SK-N-SH (cell line): ENCODE measurements at regions not wholly inside any gene's neighbourhood (a gene's known extent, or its start where the extent isn't known, plus 50 kb on each side); places are given as distances from the start of the nearest gene placed in this dataset.

Source experiments
- CTCF ChIA-PET: fragments of 300-600, 350-600 bp; formaldehyde crosslinking; extraction: SDS; loops from one replicate; lab custom pipeline; 2021; lab: Yijun Ruan, JAX
- POLR2A ChIA-PET: fragments of 350-600 bp; sonication (Branson Sonifier 250); formaldehyde crosslinking; extraction: SDS; loops from one replicate; lab custom pipeline; 2020; ENCODE audit warnings: antibody characterized with exemption, inconsistent platforms; lab: Yijun Ruan, JAX
- DNase-seq: peaks from one replicate; pipeline ENCODE4 v3.0.0; 2012
- H2AFZ ChIP-seq: fragments of 200-600 bp; sonication (generic); 2 replicates; pipeline ENCODE4 v1.8.1; 2016; ENCODE audit warnings: antibody characterized with exemption, mild to moderate bottlenecking, low read depth
- H3F3A ChIP-seq: fragments of 200-600 bp; sonication (generic); replicated peaks from 2 replicates; pipeline ENCODE3; 2016; ENCODE audit warnings: antibody characterized with exemption, mild to moderate bottlenecking; ENCODE audit not compliant: insufficient read depth
- H3K27ac ChIP-seq, 2 experiments: fragments of 200-500 bp in 1 of 2; fragments of 200-600 bp in 1 of 2; sonication (Bioruptor generic) in 1 of 2; sonication (generic), shearing (Covaris generic) in 1 of 2; 2 replicates each; pipeline versions ENCODE4 v1.5.1 to v1.6.1; 2014 to 2016; ENCODE audit warnings: low read depth in 2 of 2, inconsistent platforms in 1 of 2, low read length in 1 of 2, mild to moderate bottlenecking in 1 of 2, mixed read lengths in 1 of 2
- H3K27me3 ChIP-seq: fragments of 200-600 bp; sonication (generic), shearing (Covaris generic); 2 replicates; pipeline ENCODE4 v1.6.1; 2016; ENCODE audit warnings: mixed run types; ENCODE audit not compliant: insufficient read depth
- H3K36me3 ChIP-seq, 2 experiments: fragments of 200-500 bp in 1 of 2; fragments of 200-600 bp in 1 of 2; sonication (Bioruptor generic) in 1 of 2; sonication (generic) in 1 of 2; replicated peaks in 1 of 2; 2 replicates each; pipeline versions ENCODE3 to v1.5.1; 2014 to 2016; ENCODE audit warnings: low read length in 1 of 2, mild to moderate bottlenecking in 1 of 2; ENCODE audit not compliant: insufficient read depth in 2 of 2, control insufficient read depth in 1 of 2
- H3K4me1 ChIP-seq, 2 experiments: fragments of 200-500 bp in 1 of 2; fragments of 200-600 bp in 1 of 2; sonication (Bioruptor generic) in 1 of 2; sonication (generic), shearing (Covaris generic) in 1 of 2; 2 replicates each; pipeline versions ENCODE4 v1.5.1 to v1.6.1; 2014 to 2016; ENCODE audit warnings: low read depth in 1 of 2, low read length in 1 of 2, mixed run types in 1 of 2; ENCODE audit not compliant: insufficient read depth in 2 of 2, control insufficient read depth in 1 of 2
- H3K4me2 ChIP-seq: fragments of 200-600 bp; sonication (generic), shearing (Covaris generic); 2 replicates; pipeline ENCODE4 v1.6.1; 2017; ENCODE audit warnings: mixed run types
- H3K4me3 ChIP-seq, 2 experiments: fragments of 200-500 bp in 1 of 2; fragments of 200-600 bp in 1 of 2; sonication (Bioruptor generic) in 1 of 2; sonication (generic), shearing (Covaris generic) in 1 of 2; 2 replicates each; pipeline versions ENCODE4 v1.5.1 to v1.8.1; 2014 to 2016; ENCODE audit warnings: low read depth in 2 of 2, inconsistent platforms in 1 of 2, low read length in 1 of 2, mild to moderate bottlenecking in 1 of 2, mixed read lengths in 1 of 2, moderate library complexity in 1 of 2
- H3K79me2 ChIP-seq: fragments of 200-600 bp; sonication (generic); 2 replicates; pipeline ENCODE4 v1.8.1; 2017; ENCODE audit warnings: mild to moderate bottlenecking; ENCODE audit not compliant: insufficient read depth
- H3K9ac ChIP-seq: fragments of 200-600 bp; sonication (generic); 2 replicates; pipeline ENCODE4 v1.6.1; 2017; ENCODE audit warnings: mixed run types
- H3K9me2 ChIP-seq: fragments of 200-600 bp; sonication (generic); 2 replicates; pipeline ENCODE4 v1.6.1; 2017; ENCODE audit warnings: mixed run types
- H3K9me3 ChIP-seq: fragments of 200-600 bp; sonication (generic); 2 replicates; pipeline ENCODE4 v1.6.1; 2017; ENCODE audit warnings: mixed run types, mild to moderate bottlenecking, moderate library complexity
- H4K20me1 ChIP-seq: fragments of 200-600 bp; sonication (generic); 2 replicates; pipeline ENCODE4 v1.6.1; 2017; ENCODE audit warnings: mild to moderate bottlenecking, mixed run types; ENCODE audit not compliant: insufficient read depth
- CTCF ChIP-seq: fragments of 200-600 bp; sonication (generic); IDR thresholded peaks from 2 replicates; pipeline ENCODE4 v1.6.1; 2017; ENCODE audit warnings: antibody characterized with exemption, mild to moderate bottlenecking, moderate library complexity
- ELF1 ChIP-seq: IDR thresholded peaks from 2 replicates; pipeline ENCODE4 v1.4.0; 2012
- EZH2phosphoT487 ChIP-seq: fragments of 200-600 bp; sonication (generic); IDR thresholded peaks from 2 replicates; pipeline ENCODE4 v1.6.1; 2017; ENCODE audit warnings: low read depth, mixed run types, mild to moderate bottlenecking, antibody characterized with exemption, moderate library complexity, borderline replicate concordance
- GATA2 ChIP-seq: sonication (generic); formaldehyde crosslinking; IDR thresholded peaks from 2 replicates; pipeline ENCODE4 v1.5.0; 2020; ENCODE audit warnings: mild to moderate bottlenecking, missing genetic modification reagents
- IRF3 ChIP-seq: fragments of 150-350 bp; IDR thresholded peaks from 2 replicates; pipeline ENCODE4 v1.6.1; 2016; ENCODE audit warnings: mild to moderate bottlenecking, low read depth, low read length
- JUND ChIP-seq: IDR thresholded peaks from 2 replicates; pipeline ENCODE4 v1.4.0; 2012
- MAX ChIP-seq: IDR thresholded peaks from 2 replicates; pipeline ENCODE4 v1.4.0; 2012; ENCODE audit warnings: low read depth
- MXI1 ChIP-seq: IDR thresholded peaks from 2 replicates; pipeline ENCODE4 v1.6.1; 2012; ENCODE audit warnings: mild to moderate bottlenecking, low read depth, low read length, improper control_type of control experiment
- NFIC ChIP-seq: IDR thresholded peaks from 2 replicates; pipeline ENCODE4 v1.4.0; 2012; ENCODE audit warnings: borderline replicate concordance
- NRF1 ChIP-seq: IDR thresholded peaks from 2 replicates; pipeline ENCODE4 v1.6.1; 2012; ENCODE audit warnings: low read depth, mild to moderate bottlenecking, low read length
- PBX3 ChIP-seq: IDR thresholded peaks from 2 replicates; pipeline ENCODE4; 2012
- RCOR1 ChIP-seq: fragments of 150-350 bp; IDR thresholded peaks from 2 replicates; pipeline ENCODE4 v1.6.1; 2017; ENCODE audit warnings: antibody characterized with exemption, low read length
- REST ChIP-seq: IDR thresholded peaks from 2 replicates; pipeline ENCODE4 v1.6.1; 2012; ENCODE audit warnings: mild to moderate bottlenecking, low read depth, low read length, moderate library complexity
- RFX5 ChIP-seq: IDR thresholded peaks from 2 replicates; pipeline ENCODE4 v1.6.1; 2012; ENCODE audit warnings: mild to moderate bottlenecking, improper control_type of control experiment, low read length
- TAF1 ChIP-seq: IDR thresholded peaks from 2 replicates; pipeline ENCODE4 v1.6.1; 2012; ENCODE audit warnings: low read depth, mild to moderate bottlenecking, low read length, moderate library complexity, borderline replicate concordance
- TCF12 ChIP-seq: IDR thresholded peaks from 2 replicates; pipeline ENCODE4 v1.4.0; 2012
- TEAD4 ChIP-seq: IDR thresholded peaks from 2 replicates; pipeline ENCODE4 v1.4.0; 2012; ENCODE audit warnings: mild to moderate bottlenecking, borderline replicate concordance; ENCODE audit not compliant: insufficient read depth
- USF2 ChIP-seq: fragments of 150-350 bp; IDR thresholded peaks from 2 replicates; pipeline ENCODE4 v1.6.1; 2017; ENCODE audit warnings: antibody characterized with exemption, low read length, low read depth, borderline replicate concordance
- ZBTB33 ChIP-seq: IDR thresholded peaks from 2 replicates; pipeline ENCODE4 v1.4.0; 2012; ENCODE audit warnings: low read depth, borderline replicate concordance
- WGBS: methylation state at CpG from one replicate; pipeline ENCODE4 v1.1.6; 2017; ENCODE audit warnings: low lambda C conversion rate; 5-methylcytosine and 5-hydroxymethylcytosine counted together

- Histone ChIP-seq H3K9me3 (no peaks in the 10 kb centered on the region), H2AFZ (no peak overlapping the region), H3K27ac (no peak overlapping the region), H3F3A (no peaks in the 10 kb centered on the region), H3K4me3 (no peak overlapping the region), H4K20me1 (no peaks in the 10 kb centered on the region), H3K4me2 (no peak overlapping the region), H3K27me3 (no peaks in the 10 kb centered on the region), H3K9ac (no peak overlapping the region), H3K4me1 (no peaks in the 10 kb centered on the region; a peak in 1 of 4 replicates)
- POLR2A ChIA-PET, result no interaction called here
- 67% methylated on average over 1 of the region's 1 CpG for WGBS
- no peak for DNase-seq
- CTCF ChIA-PET, result interaction anchor here (1.1 kb wide), 1 partner anchor 27 kb away, joined by 3 read pairs; no protein-coding TSS in a partner anchor
- no peak for TF ChIP-seq JUND
- TF ChIP-seq RFX5, result no peak
- TF ChIP-seq RCOR1, result no peak
- TF ChIP-seq PBX3, result no peak
- TF ChIP-seq NFIC, result no peak
- TF ChIP-seq TAF1, result no peak
- no peak for TF ChIP-seq MAX
- no peak for TF ChIP-seq USF2
- TF ChIP-seq ELF1, result no peak
- no peak for TF ChIP-seq TEAD4
- TF ChIP-seq REST, result no peak
- TF ChIP-seq EZH2phosphoT487, result no peak
- no peak for TF ChIP-seq ZBTB33
- no peak for TF ChIP-seq TCF12
- TF ChIP-seq GATA2 (CRISPR knock-in tag), result no peak
- no peak for TF ChIP-seq CTCF
- no peak for TF ChIP-seq NRF1
- no peak for TF ChIP-seq IRF3
- no peak for TF ChIP-seq MXI1
- TF ChIP-seq, all 33 proteins: peak for 0
- Histone ChIP-seq H3K79me2 (no peaks in the 10 kb centered on the region), H3K36me3 (peaks cover 0 to 3% of the 10 kb centered on the region in 2 experiments), H3K9me2 (no peaks in the 10 kb centered on the region)
Measured at GRCh38 chr18:61984349-61984748, 91.5 kb upstream of the RNF152 start.
